H9 (cell line): ENCODE measurements at regions not wholly inside any gene's neighbourhood (a gene's known extent, or its start where the extent isn't known, plus 50 kb on each side); places are given as distances from the start of the nearest gene placed in this dataset.
A peak's percentile ranks its signal among the peaks of the same experiment; 100 is the strongest.

ENCODE experiments used
- DNase-seq: peaks from one replicate; pipeline ENCODE4 v3.0.0-alpha.2; 2017
- H2AFZ ChIP-seq: one replicate; pipeline ENCODE4 v1.6.1; 2013; ENCODE audit warnings: mild to moderate bottlenecking, low read length, control low read depth, moderate library complexity
- H2AK5ac ChIP-seq: 2 replicates; pipeline ENCODE4 v1.6.1; 2013; ENCODE audit warnings: low read length, control low read depth, mixed read lengths; ENCODE audit not compliant: insufficient read length
- H2BK120ac ChIP-seq: one replicate; pipeline ENCODE4 v1.6.1; 2013; ENCODE audit warnings: low read depth, mild to moderate bottlenecking, low read length, control low read depth, inconsistent platforms; ENCODE audit not compliant: poor library complexity, severe bottlenecking
- H2BK12ac ChIP-seq: 2 replicates; pipeline ENCODE4 v1.6.1; 2013; ENCODE audit warnings: low read length, control low read depth, mixed read lengths, low read depth; ENCODE audit not compliant: insufficient read length
- H2BK15ac ChIP-seq: 2 replicates; pipeline ENCODE4 v1.6.1; 2013; ENCODE audit warnings: low read depth, low read length, control low read depth
- H2BK20ac ChIP-seq: one replicate; pipeline ENCODE4 v1.6.1; 2013; ENCODE audit warnings: low read depth, mild to moderate bottlenecking, low read length, control low read depth, inconsistent platforms; ENCODE audit not compliant: poor library complexity, severe bottlenecking
- H2BK5ac ChIP-seq: 2 replicates; pipeline ENCODE4 v1.6.1; 2013; ENCODE audit warnings: low read length, control low read depth, mixed read lengths; ENCODE audit not compliant: insufficient read length
- H3K14ac ChIP-seq: 2 replicates; pipeline ENCODE4 v1.6.1; 2013; ENCODE audit warnings: low read length, control low read depth; ENCODE audit not compliant: insufficient read depth
- H3K18ac ChIP-seq: 2 replicates; pipeline ENCODE4 v1.6.1; 2013; ENCODE audit warnings: low read depth, mild to moderate bottlenecking, mixed read lengths, low read length, control low read depth; ENCODE audit not compliant: insufficient read length
- H3K23ac ChIP-seq: 2 replicates; pipeline ENCODE4 v1.6.1; 2013; ENCODE audit warnings: low read length, control low read depth, mixed read lengths, low read depth; ENCODE audit not compliant: insufficient read length
- H3K23me2 ChIP-seq: 2 replicates; pipeline ENCODE4 v1.6.1; 2013; ENCODE audit warnings: low read depth, mild to moderate bottlenecking, mixed read lengths, low read length, control low read depth; ENCODE audit not compliant: insufficient read length, poor library complexity, severe bottlenecking
- H3K27ac ChIP-seq: 2 replicates; pipeline ENCODE4 v1.5.1; 2013; ENCODE audit warnings: low read length, control low read depth, mixed read lengths, low read depth; ENCODE audit not compliant: insufficient read length
- H3K27me3 ChIP-seq: 2 replicates; pipeline ENCODE4 v1.6.1; 2013; ENCODE audit warnings: low read length, control low read depth, inconsistent platforms; ENCODE audit not compliant: insufficient read depth
- H3K4ac ChIP-seq: 2 replicates; pipeline ENCODE4 v1.6.1; 2013; ENCODE audit warnings: low read depth, mild to moderate bottlenecking, control low read depth, inconsistent platforms, low read length, moderate library complexity
- H3K4me1 ChIP-seq: 2 replicates; pipeline ENCODE4 v1.6.1; 2013; ENCODE audit warnings: low read length, control low read depth, inconsistent platforms; ENCODE audit not compliant: insufficient read depth
- H3K4me2 ChIP-seq: 2 replicates; pipeline ENCODE4 v1.6.1; 2013; ENCODE audit warnings: low read length, control low read depth, mixed read lengths; ENCODE audit not compliant: insufficient read length, insufficient read depth
- H3K56ac ChIP-seq: 2 replicates; pipeline ENCODE4 v1.6.1; 2013; ENCODE audit warnings: low read depth, mild to moderate bottlenecking, mixed read lengths, low read length, control low read depth; ENCODE audit not compliant: insufficient read length
- H3K79me1 ChIP-seq: 2 replicates; pipeline ENCODE4 v1.6.1; 2013; ENCODE audit warnings: low read depth, mild to moderate bottlenecking, moderate library complexity, low read length, control low read depth, inconsistent platforms; ENCODE audit not compliant: insufficient read depth, poor library complexity, severe bottlenecking
- H3K79me2 ChIP-seq: 2 replicates; pipeline ENCODE4 v1.6.1; 2013; ENCODE audit warnings: low read length, control low read depth, inconsistent platforms; ENCODE audit not compliant: insufficient read depth
- H3K9ac ChIP-seq: 2 replicates; pipeline ENCODE4 v1.6.1; 2013; ENCODE audit warnings: low read length, control low read depth, mixed read lengths; ENCODE audit not compliant: insufficient read length; ENCODE audit errors: extremely low read depth
- H3K9me3 ChIP-seq: one replicate; pipeline ENCODE4 v1.6.1; 2013; ENCODE audit warnings: low read depth, low read length, inconsistent platforms; ENCODE audit not compliant: control insufficient read depth
- H3T11ph ChIP-seq: one replicate; pipeline ENCODE4 v1.6.1; 2013; ENCODE audit warnings: mild to moderate bottlenecking, low read length, control low read depth, inconsistent platforms
- H4K20me1 ChIP-seq: one replicate; pipeline ENCODE4 v1.6.1; 2013; ENCODE audit not compliant: control insufficient read depth, insufficient read length, insufficient read depth
- H4K5ac ChIP-seq: 2 replicates; pipeline ENCODE4 v1.6.1; 2013; ENCODE audit warnings: low read depth, mild to moderate bottlenecking, mixed read lengths, low read length, control low read depth; ENCODE audit not compliant: insufficient read length
- H4K8ac ChIP-seq: replicated peaks from 2 replicates; pipeline ENCODE4 v1.6.1; 2013; ENCODE audit warnings: low read length, control low read depth, mixed read lengths, low read depth; ENCODE audit not compliant: insufficient read length
- H4K91ac ChIP-seq: 2 replicates; pipeline ENCODE4 v1.6.1; 2013; ENCODE audit warnings: low read depth, mild to moderate bottlenecking, moderate library complexity, mixed read lengths, low read length, control low read depth; ENCODE audit not compliant: insufficient read length
- H3K27ac Mint-ChIP-seq, 3 experiments: 2 replicates in 2 of 3; 3 replicates in 1 of 3; pipeline ENCODE4 v1.8.0; 2020 to 2021; ENCODE audit warnings: mixed read lengths in 3 of 3, mild to moderate bottlenecking in 1 of 3, moderate library complexity in 1 of 3
- H3K27me3 Mint-ChIP-seq: 2 replicates; pipeline ENCODE4 v1.8.0; 2021; ENCODE audit warnings: low read depth, mild to moderate bottlenecking, moderate library complexity, mixed read lengths
- H3K36me3 Mint-ChIP-seq, 3 experiments: 2 replicates in 2 of 3; 3 replicates in 1 of 3; pipeline ENCODE4 v1.8.0; 2020 to 2021; ENCODE audit warnings: low read depth in 3 of 3, mixed read lengths in 3 of 3; ENCODE audit not compliant: insufficient read depth in 1 of 3
- H3K4me1 Mint-ChIP-seq, 2 experiments: 2 replicates each; pipeline ENCODE4 v1.8.0; 2020; ENCODE audit warnings: mixed read lengths in 2 of 2
- H3K4me3 Mint-ChIP-seq, 2 experiments: 2 replicates in 1 of 2; 3 replicates in 1 of 2; pipeline ENCODE4 v1.8.0; 2020 to 2021; ENCODE audit warnings: mild to moderate bottlenecking in 2 of 2, mixed read lengths in 2 of 2, moderate library complexity in 1 of 2
- H3K9me3 Mint-ChIP-seq, 2 experiments: 2 replicates in 1 of 2; 3 replicates in 1 of 2; pipeline ENCODE4 v1.8.0; 2020; ENCODE audit warnings: mild to moderate bottlenecking in 2 of 2, mixed read lengths in 2 of 2, moderate library complexity in 1 of 2
- CTCF ChIP-seq: fragments of 200-600 bp; sonication (generic); conservative IDR thresholded peaks from 3 replicates; pipeline ENCODE4 v1.8.0; 2021; ENCODE audit warnings: antibody characterized with exemption, mild to moderate bottlenecking
- WGBS: extraction: QIAGEN DNeasy Blood & Tissue Kit; methylation state at CpG from one replicate; pipeline ENCODE4 v1.1.7; 2013; ENCODE audit warnings: missing lambda C conversion rate, low lambda C conversion rate, mixed read lengths; ENCODE audit not compliant: insufficient read length; ENCODE audit errors: extremely low coverage; 5-methylcytosine and 5-hydroxymethylcytosine counted together

- no peaks in the 10 kb centered on the region; the same call in 1 of the 2 replicates for H3K27me3 Mint-ChIP-seq
- Histone ChIP-seq H2BK15ac (no peak overlapping the region), H2BK120ac (no peak overlapping the region), H3K56ac (no peak overlapping the region), H3K27ac (no peak overlapping the region), H3K14ac (no peak overlapping the region), H3K79me2 (no peaks in the 10 kb centered on the region), H3K79me1 (no peaks in the 10 kb centered on the region), H4K5ac (no peak overlapping the region), H3K4ac (no peak overlapping the region), H3K9ac (no peak overlapping the region), H3K4me2 (no peak overlapping the region), H2BK12ac (no peak overlapping the region), H4K20me1 (no peaks in the 10 kb centered on the region), H2AFZ (no peak overlapping the region), H3K27me3 (no peaks in the 10 kb centered on the region), H2AK5ac (no peak overlapping the region), H3K23ac (no peak overlapping the region), H3K4me1 (no peaks in the 10 kb centered on the region; the same call in 1 of the 2 replicates), H3K18ac (no peak overlapping the region), H3K9me3 (no peaks in the 10 kb centered on the region), H3K23me2 (no peaks in the 10 kb centered on the region), H3T11ph (no peak overlapping the region), H4K91ac (no peak overlapping the region), H2BK5ac (no peak overlapping the region), H4K8ac (no peak overlapping the region), H2BK20ac (no peak overlapping the region)
- no peaks in the 10 kb centered on the region; a peak in 1 of 7 replicates for H3K36me3 Mint-ChIP-seq
- H3K9me3 Mint-ChIP-seq = no peaks in the 10 kb centered on the region; a peak in 1 of 5 replicates
- peaks cover 32 to 33% of the 10 kb centered on the region in 2 experiments for H3K4me1 Mint-ChIP-seq
- H3K27ac Mint-ChIP-seq = peak overlapping the region in 1 of 3 experiments; percentile 59; a peak in 1 of 7 replicates
- DNase-seq = no peak
- WGBS = no CpG with 5 or more reads among the region's 7 CpGs
- no peak overlapping the region for H3K4me3 Mint-ChIP-seq
- TF ChIP-seq CTCF = no peak
Observed at GRCh38 chr5:138640646-138641254, 65.5 kb upstream of the HSPA9 start.
